ENCODE measurements at regions not wholly inside any gene's neighbourhood (a gene's known extent, or its start where the extent isn't known, plus 50 kb on each side); places are given as distances from the start of the nearest gene placed in this dataset.
A peak's percentile ranks its signal among the peaks of the same experiment; 100 is the strongest.

DNA sequence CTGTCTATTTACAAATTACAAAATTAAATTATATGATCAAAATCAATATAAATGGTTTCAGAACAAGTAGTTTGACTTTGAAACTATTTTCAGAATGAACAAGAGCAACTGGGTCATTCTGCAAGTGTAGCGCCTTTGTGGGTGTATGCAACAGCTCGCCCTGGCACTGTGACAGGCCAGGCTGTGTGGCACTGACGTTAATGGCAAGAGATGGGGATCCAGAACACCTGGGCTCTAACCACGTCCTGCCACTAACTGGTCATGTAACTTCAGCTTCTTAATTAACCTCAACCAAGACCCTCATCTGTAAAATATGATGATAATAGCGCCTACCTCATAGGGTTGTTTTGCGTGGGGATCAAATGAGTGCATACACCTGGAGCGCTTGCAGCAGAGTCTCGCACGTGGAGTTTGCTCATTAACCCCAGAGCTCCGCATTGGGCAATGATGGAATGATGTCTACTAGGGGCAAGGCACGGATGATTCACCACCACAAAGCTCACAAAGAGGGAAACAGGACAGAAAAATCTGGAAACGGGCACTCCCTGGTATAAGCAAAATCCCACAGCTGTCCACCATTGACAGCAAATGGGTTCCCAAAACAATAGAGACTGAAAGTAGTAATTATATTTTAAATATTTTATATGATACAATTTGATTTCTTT is 639.4 kb downstream of the SEMA5A start:
- TF ChIP-seq, protein P1, sequence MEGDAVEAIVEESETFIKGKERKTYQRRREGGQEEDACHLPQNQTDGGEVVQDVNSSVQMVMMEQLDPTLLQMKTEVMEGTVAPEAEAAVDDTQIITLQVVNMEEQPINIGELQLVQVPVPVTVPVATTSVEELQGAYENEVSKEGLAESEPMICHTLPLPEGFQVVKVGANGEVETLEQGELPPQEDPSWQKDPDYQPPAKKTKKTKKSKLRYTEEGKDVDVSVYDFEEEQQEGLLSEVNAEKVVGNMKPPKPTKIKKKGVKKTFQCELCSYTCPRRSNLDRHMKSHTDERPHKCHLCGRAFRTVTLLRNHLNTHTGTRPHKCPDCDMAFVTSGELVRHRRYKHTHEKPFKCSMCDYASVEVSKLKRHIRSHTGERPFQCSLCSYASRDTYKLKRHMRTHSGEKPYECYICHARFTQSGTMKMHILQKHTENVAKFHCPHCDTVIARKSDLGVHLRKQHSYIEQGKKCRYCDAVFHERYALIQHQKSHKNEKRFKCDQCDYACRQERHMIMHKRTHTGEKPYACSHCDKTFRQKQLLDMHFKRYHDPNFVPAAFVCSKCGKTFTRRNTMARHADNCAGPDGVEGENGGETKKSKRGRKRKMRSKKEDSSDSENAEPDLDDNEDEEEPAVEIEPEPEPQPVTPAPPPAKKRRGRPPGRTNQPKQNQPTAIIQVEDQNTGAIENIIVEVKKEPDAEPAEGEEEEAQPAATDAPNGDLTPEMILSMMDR (conservative IDR thresholded peaks at IDR 0.05; ENCODE audit: control insufficient read depth, insufficient read depth, low read depth, low read length), result no peak
- H3K4me3 ChIP-seq (ENCODE audit: control insufficient read depth, low read depth, low read length), result no peak overlapping the region
- peak; percentile 91 for DNase-seq (ENCODE audit: low read depth)

DNA sequence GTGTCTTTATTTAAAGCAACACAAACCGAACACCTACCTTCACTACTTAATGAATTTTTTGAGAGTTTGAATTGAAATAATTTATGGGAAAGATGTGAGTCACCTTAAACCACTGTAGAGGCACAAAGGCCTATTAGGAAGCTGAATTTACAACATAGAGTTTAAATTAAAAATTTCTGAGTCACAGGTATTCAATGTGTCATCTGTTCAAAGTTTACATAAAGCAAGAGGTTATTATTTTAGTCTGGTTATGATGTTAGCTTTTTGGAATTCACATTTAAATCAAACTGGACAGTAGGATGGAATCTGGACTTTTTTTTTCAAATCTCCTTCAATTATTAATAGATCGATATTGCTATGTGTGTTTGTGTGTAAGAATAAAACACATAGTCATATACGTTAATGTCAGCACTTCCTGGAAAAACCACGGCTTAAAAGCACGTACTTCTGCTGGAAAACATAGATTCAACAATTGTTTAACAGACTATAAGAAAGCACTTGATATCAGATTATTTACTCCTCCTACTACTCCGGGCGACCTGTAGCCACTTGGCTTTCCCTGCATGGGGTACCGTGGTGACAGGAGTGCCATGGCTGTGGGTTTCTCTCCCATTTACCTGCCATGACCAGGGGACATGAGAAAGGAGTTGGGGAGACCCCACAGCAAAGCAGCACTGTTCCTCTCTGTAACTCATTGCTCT is 638.6 kb downstream of the SEMA5A start:
- TF ChIP-seq, protein P1 (conservative IDR thresholded peaks at IDR 0.05; ENCODE audit: control insufficient read depth, insufficient read depth, low read depth, low read length), result no peak
- no peak overlapping the region for H3K4me3 ChIP-seq (ENCODE audit: control insufficient read depth, low read depth, low read length)
- peak; percentile 87 for DNase-seq (ENCODE audit: low read depth)

DNA sequence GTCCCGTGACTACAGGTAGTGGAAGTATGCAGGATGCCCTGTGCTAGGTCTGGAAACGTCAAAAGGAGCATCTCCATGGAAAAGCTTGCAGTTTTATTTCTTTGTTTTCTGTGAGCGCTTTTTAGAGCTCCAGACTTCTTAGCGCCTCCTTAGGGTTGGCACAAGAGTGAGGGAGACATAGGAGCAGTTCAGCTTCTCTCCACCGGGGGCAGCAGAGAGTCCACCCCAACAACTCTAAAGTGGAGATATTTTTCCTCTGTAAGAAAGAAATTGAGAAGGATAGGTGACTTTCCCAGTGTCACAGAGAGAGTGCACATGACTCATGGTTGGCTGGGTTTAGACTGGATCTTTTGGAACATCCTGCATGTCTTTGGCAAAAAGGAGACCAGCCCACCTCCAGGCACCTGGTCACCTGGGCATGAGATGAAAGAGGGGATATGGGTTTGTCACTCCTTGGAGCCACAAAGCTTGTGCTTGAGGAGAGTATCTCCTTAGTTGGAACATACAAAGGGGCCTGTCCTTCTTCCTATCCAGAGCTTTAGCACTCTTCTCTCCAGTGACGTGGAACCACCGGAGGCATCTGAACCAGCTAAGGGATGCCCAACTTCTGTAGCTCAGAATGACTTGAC is 637.7 kb downstream of the SEMA5A start:
- TF ChIP-seq, protein P1 (conservative IDR thresholded peaks at IDR 0.05; ENCODE audit: control insufficient read depth, insufficient read depth, low read depth, low read length), result peak; percentile 90
- peak; percentile 50 for DNase-seq (ENCODE audit: low read depth)
- no peak overlapping the region for H3K4me3 ChIP-seq (ENCODE audit: control insufficient read depth, low read depth, low read length)

DNA sequence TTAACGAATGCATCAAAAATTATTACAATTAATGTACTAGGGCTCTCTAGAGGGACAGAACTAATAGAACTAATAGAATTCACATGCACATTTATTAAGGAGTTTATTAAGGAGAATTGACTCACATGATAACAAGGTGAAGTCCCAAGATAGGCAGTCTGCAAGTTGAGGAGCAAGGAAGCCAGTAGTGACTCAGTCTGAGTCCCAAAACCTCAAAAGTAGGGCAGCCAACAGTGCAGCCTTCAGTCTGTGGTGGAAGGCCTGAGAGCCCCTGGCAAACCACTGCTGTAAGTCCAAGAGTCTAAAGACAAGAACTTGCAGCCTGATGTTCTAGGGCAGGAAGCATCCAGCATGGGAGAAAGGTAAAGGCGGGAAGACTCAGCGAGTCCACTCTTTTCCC is 633.8 kb downstream of the SEMA5A start:
- TF ChIP-seq, protein P1 (conservative IDR thresholded peaks at IDR 0.05; ENCODE audit: control insufficient read depth, insufficient read depth, low read depth, low read length), result no peak
- H3K4me3 ChIP-seq (ENCODE audit: control insufficient read depth, low read depth, low read length), result no peak overlapping the region
- peak; percentile 72 for DNase-seq (ENCODE audit: low read depth)

DNA sequence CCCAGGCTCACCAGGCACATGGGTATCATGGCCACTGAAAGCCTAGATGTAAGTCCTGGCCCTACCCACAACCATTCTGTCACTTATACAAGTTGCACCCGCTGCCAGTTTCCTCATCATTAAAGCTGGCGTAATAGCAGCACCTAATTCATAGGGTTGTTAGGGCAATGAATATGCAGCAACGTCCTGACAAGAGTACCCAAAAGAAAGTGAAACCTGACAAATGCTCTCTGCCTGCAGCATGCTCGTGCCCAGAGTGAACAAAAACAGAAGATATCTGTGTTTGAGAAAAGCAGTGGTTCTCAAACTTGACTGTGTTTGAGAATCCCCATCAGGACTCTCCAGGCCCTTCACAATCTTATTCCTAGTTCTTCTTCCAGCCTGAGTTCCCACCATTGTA is 632.4 kb downstream of the SEMA5A start:
- H3K4me3 ChIP-seq (ENCODE audit: control insufficient read depth, low read depth, low read length), result no peak overlapping the region
- DNase-seq (ENCODE audit: low read depth), result no peak
- TF ChIP-seq, protein P1 (conservative IDR thresholded peaks at IDR 0.05; ENCODE audit: control insufficient read depth, insufficient read depth, low read depth, low read length), result no peak

DNA sequence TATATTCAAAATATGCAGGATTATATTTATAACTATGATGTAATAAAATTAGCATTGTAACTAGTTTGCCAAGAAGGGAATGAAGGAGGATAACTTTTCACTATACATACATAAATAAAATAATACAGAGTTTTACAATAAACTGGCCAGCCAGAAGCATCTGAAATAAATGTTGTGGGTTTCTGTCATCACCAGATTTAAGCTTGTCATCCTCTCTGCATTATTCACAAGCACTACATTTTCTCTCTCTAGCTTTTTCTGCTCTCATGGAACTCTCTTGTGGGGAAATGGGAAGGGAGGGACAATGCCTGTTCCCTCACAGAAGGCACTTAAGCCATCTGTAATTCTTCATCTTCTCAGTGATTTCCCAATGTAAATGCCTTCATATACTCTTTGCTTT is 626.8 kb downstream of the SEMA5A start:
- TF ChIP-seq, protein P1 (conservative IDR thresholded peaks at IDR 0.05; ENCODE audit: control insufficient read depth, insufficient read depth, low read depth, low read length), result no peak
- H3K4me3 ChIP-seq (ENCODE audit: control insufficient read depth, low read depth, low read length), result no peak overlapping the region
- no peak for DNase-seq (ENCODE audit: low read depth)

Measured in fibroblast of mammary gland (primary cell).